IMR-90 (cell line): ENCODE measurements at regions not wholly inside any gene's neighbourhood (a gene's known extent, or its start where the extent isn't known, plus 50 kb on each side); places are given as distances from the start of the nearest gene placed in this dataset.

ENCODE experiments used
- ATAC-seq: fragments of 200-7000 bp; cut with Tn5 transposase; 2 replicates; pipeline ENCODE4 v1.9.1; 2020; ENCODE audit warnings: low read depth, mild to moderate bottlenecking, moderate library complexity
- BruUV-seq: library from RNA; stranded (reverse); fragments of 400-500 nt; replicated peaks from 2 replicates; lab custom pipeline; 2021; lab: Mats Ljungman, UMichigan
- CTCF ChIA-PET: fragments of 300-600 bp; formaldehyde crosslinking; extraction: SDS; loops from one replicate; lab custom pipeline; 2021; ENCODE audit warnings: antibody characterized with exemption; lab: Yijun Ruan, JAX
- POLR2A ChIA-PET: fragments of 300-600 bp; sonication (Branson Sonifier 250); formaldehyde crosslinking; loops from one replicate; lab custom pipeline; 2022; ENCODE audit warnings: antibody characterized with exemption; ENCODE audit not compliant: unreplicated experiment; lab: Charles Lee
- DNase-seq: peaks from one replicate; pipeline ENCODE4 v3.0.0; 2013
- H2AFZ ChIP-seq: replicated peaks from 2 replicates; pipeline ENCODE3; 2013; ENCODE audit warnings: low read length, mild to moderate bottlenecking; ENCODE audit not compliant: poor library complexity
- H2AK5ac ChIP-seq: 2 replicates; pipeline ENCODE4 v1.6.1; 2013; ENCODE audit warnings: low read depth, low read length, inconsistent platforms
- H2AK9ac ChIP-seq: replicated peaks from 2 replicates; pipeline ENCODE3; 2013; ENCODE audit warnings: mild to moderate bottlenecking, low read depth, low read length, moderate library complexity; ENCODE audit not compliant: poor library complexity
- H2BK120ac ChIP-seq: 2 replicates; pipeline ENCODE4 v1.6.1; 2013; ENCODE audit warnings: low read depth, low read length, inconsistent platforms
- H2BK15ac ChIP-seq: 3 replicates; pipeline ENCODE4 v1.6.1; 2013; ENCODE audit warnings: low read depth, low read length, inconsistent platforms
- H2BK20ac ChIP-seq: 2 replicates; pipeline ENCODE4 v1.6.1; 2013; ENCODE audit warnings: low read depth, mild to moderate bottlenecking, inconsistent platforms, low read length, moderate library complexity
- H2BK5ac ChIP-seq: 2 replicates; pipeline ENCODE4 v1.6.1; 2013; ENCODE audit warnings: mild to moderate bottlenecking, low read depth, low read length, inconsistent platforms; ENCODE audit not compliant: poor library complexity, severe bottlenecking
- H3K14ac ChIP-seq: replicated peaks from 2 replicates; pipeline ENCODE4 v1.6.1; 2013; ENCODE audit warnings: low read depth, low read length, inconsistent platforms
- H3K18ac ChIP-seq: 2 replicates; pipeline ENCODE4 v1.6.1; 2013; ENCODE audit warnings: low read depth, low read length, control low read depth
- H3K23ac ChIP-seq: 2 replicates; pipeline ENCODE4 v1.6.1; 2013; ENCODE audit warnings: low read depth, low read length, inconsistent platforms
- H3K27ac ChIP-seq: 2 replicates; pipeline ENCODE4 v1.5.1; 2013; ENCODE audit warnings: mild to moderate bottlenecking, control low read depth, low read length; ENCODE audit not compliant: insufficient read depth
- H3K27me3 ChIP-seq: 2 replicates; pipeline ENCODE4 v1.6.1; 2013; ENCODE audit warnings: low read length; ENCODE audit not compliant: control insufficient read depth, insufficient read depth
- H3K36me3 ChIP-seq: 2 replicates; pipeline ENCODE4 v1.6.1; 2013; ENCODE audit warnings: low read length, mixed read lengths; ENCODE audit not compliant: control insufficient read depth, insufficient read depth
- H3K4ac ChIP-seq: 2 replicates; pipeline ENCODE4 v1.6.1; 2013; ENCODE audit warnings: low read depth, low read length, inconsistent platforms
- H3K4me1 ChIP-seq: 2 replicates; pipeline ENCODE4 v1.6.1; 2013; ENCODE audit warnings: low read length, mixed read lengths; ENCODE audit not compliant: control insufficient read depth, insufficient read depth
- H3K4me2 ChIP-seq: 2 replicates; pipeline ENCODE4 v1.6.1; 2013; ENCODE audit warnings: low read depth, mild to moderate bottlenecking, control low read depth, low read length, moderate library complexity
- H3K4me3 ChIP-seq: 2 replicates; pipeline ENCODE4 v1.5.1; 2013; ENCODE audit warnings: low read depth, mild to moderate bottlenecking, control low read depth, low read length, moderate library complexity; ENCODE audit not compliant: insufficient read depth
- H3K56ac ChIP-seq: 2 replicates; pipeline ENCODE4 v1.6.1; 2013; ENCODE audit warnings: low read length, inconsistent platforms; ENCODE audit not compliant: insufficient read depth; ENCODE audit errors: extremely low read depth
- H3K79me1 ChIP-seq, 2 experiments: 2 replicates each; pipeline ENCODE4 v1.6.1; 2013; ENCODE audit warnings: low read length in 2 of 2, inconsistent platforms in 1 of 2, low read depth in 1 of 2
- H3K9ac ChIP-seq: 2 replicates; pipeline ENCODE4 v1.6.1; 2013; ENCODE audit warnings: low read depth, low read length, control low read depth
- H3K9me1 ChIP-seq: 2 replicates; pipeline ENCODE4 v1.6.1; 2013; ENCODE audit warnings: low read length, inconsistent platforms; ENCODE audit not compliant: insufficient read depth
- H3K9me3 ChIP-seq: 2 replicates; pipeline ENCODE4 v1.6.1; 2013; ENCODE audit warnings: low read length; ENCODE audit not compliant: control insufficient read depth, insufficient read depth
- H4K20me1 ChIP-seq: 2 replicates; pipeline ENCODE4 v1.6.1; 2013; ENCODE audit warnings: low read length, inconsistent platforms; ENCODE audit not compliant: insufficient read depth
- H4K5ac ChIP-seq: 2 replicates; pipeline ENCODE4 v1.6.1; 2013; ENCODE audit warnings: mild to moderate bottlenecking, low read depth, low read length, control low read depth
- H4K8ac ChIP-seq, 2 experiments: 2 replicates each; pipeline ENCODE4 v1.6.1; 2013; ENCODE audit warnings: low read depth in 2 of 2, low read length in 2 of 2, control low read depth in 1 of 2, inconsistent platforms in 1 of 2
- H4K91ac ChIP-seq: 2 replicates; pipeline ENCODE4 v1.6.1; 2013; ENCODE audit warnings: low read depth, low read length, inconsistent platforms; ENCODE audit not compliant: insufficient read depth
- MXI1 ChIP-seq: IDR thresholded peaks from 2 replicates; pipeline ENCODE4 v1.6.1; 2012; ENCODE audit warnings: low read depth, mild to moderate bottlenecking, low read length, moderate library complexity, borderline replicate concordance
- RCOR1 ChIP-seq: IDR thresholded peaks from 2 replicates; pipeline ENCODE4 v1.6.1; 2012; ENCODE audit warnings: mild to moderate bottlenecking, low read length, improper control_type of control experiment; ENCODE audit not compliant: insufficient replicate concordance
- WGBS, 2 experiments: methylation state at CpG; one replicate each; pipeline versions ENCODE4 v1.1.5 to v1.1.7; 2013; ENCODE audit warnings: missing lambda C conversion rate in 2 of 2; ENCODE audit not compliant: insufficient read length in 1 of 2; ENCODE audit errors: extremely low coverage in 2 of 2; 5-methylcytosine and 5-hydroxymethylcytosine counted together
- dilution Hi-C: fragments of 300-500 bp; cut with HindIII; formaldehyde crosslinking; loops from one replicate; pipeline ENCODE4 v1.14.3; 2018; ENCODE audit warnings: low sequenced_read_pairs; ENCODE audit not compliant: unreplicated experiment
- in situ Hi-C: fragments of 300-500 bp; cut with MboI; formaldehyde crosslinking; loops from 3 replicates; pipeline ENCODE4 v1.14.3; 2019; ENCODE audit warnings: low sequenced_read_pairs, inconsistent platforms, mixed read lengths
- intact Hi-C: fragments of 100-400 bp; cut with micrococcal nuclease; formaldehyde crosslinking; loops from 2 replicates; pipeline ENCODE4 v1.10.0; 2022
- TF ChIP-seq, protein P1 (sequence below): fragments of 150-350 bp; IDR thresholded peaks from 2 replicates; pipeline ENCODE4 v1.6.1; 2017; ENCODE audit warnings: mild to moderate bottlenecking, antibody characterized with exemption, low read length, low read depth
- TF ChIP-seq, protein P2 (sequence below): fragments of 150-350 bp; IDR thresholded peaks from 2 replicates; pipeline ENCODE4 v1.6.1; 2016; ENCODE audit warnings: low read depth, mild to moderate bottlenecking, low read length, moderate library complexity, borderline replicate concordance

DNA sequence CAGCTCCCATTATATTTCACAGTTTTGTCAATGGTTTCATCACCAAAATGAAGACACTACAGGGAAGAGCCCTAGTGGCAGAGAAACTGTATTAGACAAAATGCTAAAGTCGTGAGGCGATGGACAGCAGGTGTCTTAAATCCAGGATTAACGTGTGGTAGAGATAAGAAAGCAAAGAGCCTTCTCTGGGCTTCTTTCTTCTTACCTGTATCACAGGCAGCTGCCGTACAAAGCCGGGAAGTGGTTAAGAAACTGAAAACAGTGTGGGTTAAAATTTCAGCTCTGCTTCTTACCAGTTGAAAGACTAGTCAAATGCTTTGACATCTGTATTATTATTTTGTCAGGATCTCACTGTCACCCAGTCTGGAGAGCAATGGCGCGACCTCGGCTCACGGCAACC is 98.2 kb upstream of the NUDT7 start:
- no peak overlapping the region for H3K14ac ChIP-seq

More for the DNA sequence above, 98.2 kb upstream of the NUDT7 start:
- Histone ChIP-seq H2AK9ac (no peak overlapping the region), H3K9me1 (no peaks in the 10 kb centered on the region), H3K36me3 (no peaks in the 10 kb centered on the region), H3K18ac (no peak overlapping the region), H4K20me1 (no peaks in the 10 kb centered on the region), H3K9ac (no peak overlapping the region), H2AFZ (no peak overlapping the region), H4K91ac (no peak overlapping the region), H3K56ac (no peak overlapping the region), H3K9me3 (no peaks in the 10 kb centered on the region), H3K4ac (no peak overlapping the region), H3K27ac (no peak overlapping the region), H4K5ac (no peak overlapping the region), H3K23ac (no peak overlapping the region), H3K79me1 (no peaks in the 10 kb centered on the region), H2BK5ac (no peak overlapping the region), H3K4me3 (no peak overlapping the region), H2BK15ac (no peak overlapping the region), H4K8ac (no peak overlapping the region), H3K4me1 (no peaks in the 10 kb centered on the region), H2AK5ac (no peak overlapping the region), H2BK20ac (no peak overlapping the region), H3K4me2 (no peak overlapping the region), H3K27me3 (no peaks in the 10 kb centered on the region), H2BK120ac (no peak overlapping the region)
- CTCF ChIA-PET: no interaction called here
- BruUV-seq: no TSS peak
- in situ Hi-C loops: no loop called here
- dilution Hi-C loops: no loop called here
- intact Hi-C loops: no loop called here
- WGBS, 2 experiments: no CpG with 5 or more reads among the region's 9 CpGs
- TF ChIP-seq RCOR1 (no peak), MXI1 (no peak)
- TF ChIP-seq, protein P1, sequence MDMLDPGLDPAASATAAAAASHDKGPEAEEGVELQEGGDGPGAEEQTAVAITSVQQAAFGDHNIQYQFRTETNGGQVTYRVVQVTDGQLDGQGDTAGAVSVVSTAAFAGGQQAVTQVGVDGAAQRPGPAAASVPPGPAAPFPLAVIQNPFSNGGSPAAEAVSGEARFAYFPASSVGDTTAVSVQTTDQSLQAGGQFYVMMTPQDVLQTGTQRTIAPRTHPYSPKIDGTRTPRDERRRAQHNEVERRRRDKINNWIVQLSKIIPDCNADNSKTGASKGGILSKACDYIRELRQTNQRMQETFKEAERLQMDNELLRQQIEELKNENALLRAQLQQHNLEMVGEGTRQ: no peak
- TF ChIP-seq, protein P2, sequence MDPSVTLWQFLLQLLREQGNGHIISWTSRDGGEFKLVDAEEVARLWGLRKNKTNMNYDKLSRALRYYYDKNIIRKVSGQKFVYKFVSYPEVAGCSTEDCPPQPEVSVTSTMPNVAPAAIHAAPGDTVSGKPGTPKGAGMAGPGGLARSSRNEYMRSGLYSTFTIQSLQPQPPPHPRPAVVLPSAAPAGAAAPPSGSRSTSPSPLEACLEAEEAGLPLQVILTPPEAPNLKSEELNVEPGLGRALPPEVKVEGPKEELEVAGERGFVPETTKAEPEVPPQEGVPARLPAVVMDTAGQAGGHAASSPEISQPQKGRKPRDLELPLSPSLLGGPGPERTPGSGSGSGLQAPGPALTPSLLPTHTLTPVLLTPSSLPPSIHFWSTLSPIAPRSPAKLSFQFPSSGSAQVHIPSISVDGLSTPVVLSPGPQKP: no peak
- ATAC-seq (no peak), DNase-seq (no peak)
- POLR2A ChIA-PET: no interaction called here
